K562 (cell line): ENCODE measurements at regions not wholly inside any gene's neighbourhood (a gene's known extent, or its start where the extent isn't known, plus 50 kb on each side); places are given as distances from the start of the nearest gene placed in this dataset.

Source experiments
- CBX3 ChIP-seq, 2 experiments: IDR thresholded peaks; 1 replicate in 1 of 2; 2 replicates in 1 of 2; pipeline ENCODE4 v1.6.1; 2012; ENCODE audit warnings: inconsistent platforms in 2 of 2, low read length in 2 of 2, borderline replicate concordance in 1 of 2, control low read depth in 1 of 2
- POLR2AphosphoS2 ChIP-seq: IDR thresholded peaks from 2 replicates; pipeline ENCODE4 v1.6.1; 2012; ENCODE audit warnings: low read length, improper control_type of control experiment
- SMARCA4 ChIP-seq: fragments of 450-650 bp; IDR thresholded peaks from 2 replicates; pipeline ENCODE4 v1.6.1; 2016
- U2AF1 ChIP-seq: fragments of 200-400 bp; formaldehyde crosslinking; optimal IDR thresholded peaks from 2 replicates; pipeline ENCODE3; 2017; ENCODE audit warnings: mild to moderate bottlenecking, low read depth, low read length, moderate library complexity
- ZNF121 ChIP-seq: sonication (generic); formaldehyde crosslinking; conservative IDR thresholded peaks from 2 replicates; pipeline ENCODE4 v1.8.0; 2022; ENCODE audit warnings: missing genetic modification reagents
- ZNF696 ChIP-seq: fragments of 250-450 bp; sonication (Bioruptor Pico); conservative IDR thresholded peaks from 2 replicates; pipeline ENCODE4 v1.4.0; 2020; ENCODE audit warnings: mild to moderate bottlenecking, moderate library complexity
- TF ChIP-seq, protein P1 (sequence below), 2 experiments: fragments of 450-650 bp in 1 of 2; IDR thresholded peaks; 2 replicates each; pipeline ENCODE4 v1.6.1; 2011 to 2017; ENCODE audit warnings: low read depth in 2 of 2, antibody characterized with exemption in 1 of 2, borderline replicate concordance in 1 of 2, low read length in 1 of 2, mild to moderate bottlenecking in 1 of 2, mixed read lengths in 1 of 2; ENCODE audit not compliant: control insufficient read depth in 1 of 2
- TF ChIP-seq, protein P2 (sequence below): sonication (generic); formaldehyde crosslinking; IDR thresholded peaks from 2 replicates; pipeline ENCODE4 v1.8.0; 2022; ENCODE audit warnings: missing genetic modification reagents, mild to moderate bottlenecking, borderline replicate concordance
- TF ChIP-seq, protein P3 (sequence below), 2 experiments: IDR thresholded peaks; 2 replicates each; pipeline ENCODE4 v1.6.1; 2012; ENCODE audit warnings: improper control_type of control experiment in 2 of 2, low read depth in 2 of 2, low read length in 2 of 2, borderline replicate concordance in 1 of 2
- TF ChIP-seq, protein P4 (sequence below): sonication (generic); IDR thresholded peaks from 2 replicates; pipeline ENCODE4 v1.6.1; 2016
- TF ChIP-seq, protein P5 (sequence below): IDR thresholded peaks from 2 replicates; pipeline ENCODE4 v1.6.1; 2011; ENCODE audit not compliant: insufficient read length; ENCODE audit errors: extremely low read depth

DNA sequence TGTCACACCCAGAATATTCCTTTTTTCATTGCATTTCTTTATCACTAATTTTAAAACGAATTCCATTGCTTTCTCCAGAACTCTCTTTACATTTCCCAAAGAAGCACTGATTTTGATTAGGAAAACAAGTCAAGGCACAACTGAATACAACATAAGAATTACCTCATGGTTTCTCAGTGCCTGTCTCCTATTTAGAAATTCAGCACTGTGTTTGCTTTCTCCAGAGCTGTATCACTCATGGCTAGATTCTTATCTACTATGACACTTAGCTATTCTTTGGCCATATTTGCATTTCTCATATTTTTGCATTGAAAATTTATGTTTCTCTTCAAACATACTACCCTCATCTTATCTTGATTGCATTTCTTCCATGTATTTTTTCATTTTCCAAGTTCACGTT lies 1402.0 kb downstream of the MRPL39 start (continued):
- TF ChIP-seq, protein P1, sequence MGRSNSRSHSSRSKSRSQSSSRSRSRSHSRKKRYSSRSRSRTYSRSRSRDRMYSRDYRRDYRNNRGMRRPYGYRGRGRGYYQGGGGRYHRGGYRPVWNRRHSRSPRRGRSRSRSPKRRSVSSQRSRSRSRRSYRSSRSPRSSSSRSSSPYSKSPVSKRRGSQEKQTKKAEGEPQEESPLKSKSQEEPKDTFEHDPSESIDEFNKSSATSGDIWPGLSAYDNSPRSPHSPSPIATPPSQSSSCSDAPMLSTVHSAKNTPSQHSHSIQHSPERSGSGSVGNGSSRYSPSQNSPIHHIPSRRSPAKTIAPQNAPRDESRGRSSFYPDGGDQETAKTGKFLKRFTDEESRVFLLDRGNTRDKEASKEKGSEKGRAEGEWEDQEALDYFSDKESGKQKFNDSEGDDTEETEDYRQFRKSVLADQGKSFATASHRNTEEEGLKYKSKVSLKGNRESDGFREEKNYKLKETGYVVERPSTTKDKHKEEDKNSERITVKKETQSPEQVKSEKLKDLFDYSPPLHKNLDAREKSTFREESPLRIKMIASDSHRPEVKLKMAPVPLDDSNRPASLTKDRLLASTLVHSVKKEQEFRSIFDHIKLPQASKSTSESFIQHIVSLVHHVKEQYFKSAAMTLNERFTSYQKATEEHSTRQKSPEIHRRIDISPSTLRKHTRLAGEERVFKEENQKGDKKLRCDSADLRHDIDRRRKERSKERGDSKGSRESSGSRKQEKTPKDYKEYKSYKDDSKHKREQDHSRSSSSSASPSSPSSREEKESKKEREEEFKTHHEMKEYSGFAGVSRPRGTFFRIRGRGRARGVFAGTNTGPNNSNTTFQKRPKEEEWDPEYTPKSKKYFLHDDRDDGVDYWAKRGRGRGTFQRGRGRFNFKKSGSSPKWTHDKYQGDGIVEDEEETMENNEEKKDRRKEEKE (IDR thresholded peaks at IDR 0.05; ENCODE audit: borderline replicate concordance in 1 of 2, control insufficient read depth in 1 of 2, low read depth in 2 of 2, low read length in 1 of 2), result no peak
- no peak for TF ChIP-seq CBX3 (IDR thresholded peaks at IDR 0.05; ENCODE audit: borderline replicate concordance in 1 of 2, low read length in 2 of 2)
- TF ChIP-seq ZNF696 (CRISPR knock-in tag), result no peak
- TF ChIP-seq, protein P2, sequence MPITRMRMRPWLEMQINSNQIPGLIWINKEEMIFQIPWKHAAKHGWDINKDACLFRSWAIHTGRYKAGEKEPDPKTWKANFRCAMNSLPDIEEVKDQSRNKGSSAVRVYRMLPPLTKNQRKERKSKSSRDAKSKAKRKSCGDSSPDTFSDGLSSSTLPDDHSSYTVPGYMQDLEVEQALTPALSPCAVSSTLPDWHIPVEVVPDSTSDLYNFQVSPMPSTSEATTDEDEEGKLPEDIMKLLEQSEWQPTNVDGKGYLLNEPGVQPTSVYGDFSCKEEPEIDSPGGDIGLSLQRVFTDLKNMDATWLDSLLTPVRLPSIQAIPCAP, result no peak
- no peak for TF ChIP-seq SMARCA4
- TF ChIP-seq, protein P3, sequence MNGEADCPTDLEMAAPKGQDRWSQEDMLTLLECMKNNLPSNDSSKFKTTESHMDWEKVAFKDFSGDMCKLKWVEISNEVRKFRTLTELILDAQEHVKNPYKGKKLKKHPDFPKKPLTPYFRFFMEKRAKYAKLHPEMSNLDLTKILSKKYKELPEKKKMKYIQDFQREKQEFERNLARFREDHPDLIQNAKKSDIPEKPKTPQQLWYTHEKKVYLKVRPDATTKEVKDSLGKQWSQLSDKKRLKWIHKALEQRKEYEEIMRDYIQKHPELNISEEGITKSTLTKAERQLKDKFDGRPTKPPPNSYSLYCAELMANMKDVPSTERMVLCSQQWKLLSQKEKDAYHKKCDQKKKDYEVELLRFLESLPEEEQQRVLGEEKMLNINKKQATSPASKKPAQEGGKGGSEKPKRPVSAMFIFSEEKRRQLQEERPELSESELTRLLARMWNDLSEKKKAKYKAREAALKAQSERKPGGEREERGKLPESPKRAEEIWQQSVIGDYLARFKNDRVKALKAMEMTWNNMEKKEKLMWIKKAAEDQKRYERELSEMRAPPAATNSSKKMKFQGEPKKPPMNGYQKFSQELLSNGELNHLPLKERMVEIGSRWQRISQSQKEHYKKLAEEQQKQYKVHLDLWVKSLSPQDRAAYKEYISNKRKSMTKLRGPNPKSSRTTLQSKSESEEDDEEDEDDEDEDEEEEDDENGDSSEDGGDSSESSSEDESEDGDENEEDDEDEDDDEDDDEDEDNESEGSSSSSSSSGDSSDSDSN (IDR thresholded peaks at IDR 0.05; ENCODE audit: borderline replicate concordance in 1 of 2, low read depth in 2 of 2, low read length in 2 of 2), result no peak
- no peak for TF ChIP-seq U2AF1
- no peak for TF ChIP-seq POLR2AphosphoS2
- TF ChIP-seq, protein P4, sequence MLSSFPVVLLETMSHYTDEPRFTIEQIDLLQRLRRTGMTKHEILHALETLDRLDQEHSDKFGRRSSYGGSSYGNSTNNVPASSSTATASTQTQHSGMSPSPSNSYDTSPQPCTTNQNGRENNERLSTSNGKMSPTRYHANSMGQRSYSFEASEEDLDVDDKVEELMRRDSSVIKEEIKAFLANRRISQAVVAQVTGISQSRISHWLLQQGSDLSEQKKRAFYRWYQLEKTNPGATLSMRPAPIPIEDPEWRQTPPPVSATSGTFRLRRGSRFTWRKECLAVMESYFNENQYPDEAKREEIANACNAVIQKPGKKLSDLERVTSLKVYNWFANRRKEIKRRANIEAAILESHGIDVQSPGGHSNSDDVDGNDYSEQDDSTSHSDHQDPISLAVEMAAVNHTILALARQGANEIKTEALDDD, result no peak
- TF ChIP-seq, protein P5, sequence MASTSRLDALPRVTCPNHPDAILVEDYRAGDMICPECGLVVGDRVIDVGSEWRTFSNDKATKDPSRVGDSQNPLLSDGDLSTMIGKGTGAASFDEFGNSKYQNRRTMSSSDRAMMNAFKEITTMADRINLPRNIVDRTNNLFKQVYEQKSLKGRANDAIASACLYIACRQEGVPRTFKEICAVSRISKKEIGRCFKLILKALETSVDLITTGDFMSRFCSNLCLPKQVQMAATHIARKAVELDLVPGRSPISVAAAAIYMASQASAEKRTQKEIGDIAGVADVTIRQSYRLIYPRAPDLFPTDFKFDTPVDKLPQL, result no peak
- TF ChIP-seq ZNF121 (CRISPR knock-in tag), result no peak
